T-helper 1 cell (primary cell): ENCODE measurements at regions not wholly inside any gene's neighbourhood (a gene's known extent, or its start where the extent isn't known, plus 50 kb on each side); places are given as distances from the start of the nearest gene placed in this dataset.
A peak's percentile ranks its signal among the peaks of the same experiment; 100 is the strongest.
"Not testable (repeated sequence)": the region's sequence is repeated elsewhere in the genome, so short reads cannot be mapped to it uniquely, and the experiment has no call there.

ENCODE experiments used
- DNase-seq, 5 donors: peaks; one replicate each; pipeline ENCODE4 v3.0.0-alpha.2; 2012 to 2020

DNA sequence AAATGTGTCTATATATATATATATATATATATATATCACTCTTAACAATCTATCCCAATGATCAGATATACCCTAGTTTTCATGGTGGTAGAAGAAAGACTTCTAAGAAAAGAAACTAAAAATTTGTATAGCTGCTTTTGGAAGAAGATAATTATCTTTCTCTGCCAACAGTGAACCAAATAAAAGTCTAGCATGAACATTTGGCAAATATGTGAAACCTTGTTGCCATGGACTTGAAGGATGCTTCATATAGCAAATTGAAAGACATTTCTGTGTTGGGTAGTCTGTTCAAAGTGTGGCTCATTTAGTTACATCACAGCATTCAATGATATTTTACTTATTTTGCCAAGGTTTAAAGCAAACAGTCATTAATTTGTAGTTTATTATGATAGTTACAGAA is 219.9 kb upstream of the NECTIN3 start:
- DNase-seq: no peak

DNA sequence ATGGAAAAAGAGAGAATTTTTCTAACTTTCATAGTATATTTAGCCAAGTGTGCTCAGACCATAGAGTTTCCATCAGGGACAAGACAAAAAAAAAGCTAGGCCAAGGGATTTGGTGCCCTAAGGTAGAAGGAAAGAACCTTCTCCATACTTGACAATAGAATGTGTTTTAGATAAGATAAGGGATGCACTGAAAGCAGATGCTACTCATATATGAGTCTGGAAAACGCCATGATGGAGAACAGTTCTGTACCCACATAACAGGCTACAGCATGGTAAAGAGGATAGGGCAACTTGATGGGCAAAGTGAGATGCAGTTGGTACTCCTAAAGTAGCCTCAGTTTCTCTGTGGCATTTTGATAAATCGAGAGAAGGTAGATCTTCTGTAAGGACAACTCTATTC is 216.4 kb upstream of the NECTIN3 start:
- DNase-seq: no peak

- no peak for DNase-seq
Measured at GRCh38 chr3:110856916-110857315, 214.7 kb upstream of the NECTIN3 start.

- DNase-seq: no peak
Measured at GRCh38 chr3:110858549-110858948, 213.1 kb upstream of the NECTIN3 start.

- no peak for DNase-seq
Measured at GRCh38 chr3:110859336-110859735, 212.3 kb upstream of the NECTIN3 start.

GRCh38 chr3:110859993-110860392 is 211.6 kb upstream of the NECTIN3 start:
- no peak for DNase-seq

DNA sequence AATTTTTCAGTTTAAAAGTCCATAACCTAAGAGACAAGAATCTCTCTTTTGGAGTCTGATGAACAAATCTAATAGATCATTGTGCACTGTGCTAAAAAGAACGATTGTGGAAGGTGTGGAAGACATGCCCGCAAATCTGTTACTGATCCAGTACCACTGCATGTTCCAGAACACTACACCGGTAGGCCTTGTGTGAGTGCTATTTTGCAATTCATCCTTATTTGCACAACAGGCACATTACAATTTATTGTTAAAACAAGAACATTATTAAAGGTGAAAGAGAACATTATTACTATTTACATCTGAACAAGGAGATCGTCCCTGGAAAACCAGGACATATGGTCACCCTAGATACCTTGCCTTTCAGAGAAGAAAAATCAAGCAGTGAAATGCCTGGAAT is 205.7 kb upstream of the NECTIN3 start:
- DNase-seq: no peak

DNA sequence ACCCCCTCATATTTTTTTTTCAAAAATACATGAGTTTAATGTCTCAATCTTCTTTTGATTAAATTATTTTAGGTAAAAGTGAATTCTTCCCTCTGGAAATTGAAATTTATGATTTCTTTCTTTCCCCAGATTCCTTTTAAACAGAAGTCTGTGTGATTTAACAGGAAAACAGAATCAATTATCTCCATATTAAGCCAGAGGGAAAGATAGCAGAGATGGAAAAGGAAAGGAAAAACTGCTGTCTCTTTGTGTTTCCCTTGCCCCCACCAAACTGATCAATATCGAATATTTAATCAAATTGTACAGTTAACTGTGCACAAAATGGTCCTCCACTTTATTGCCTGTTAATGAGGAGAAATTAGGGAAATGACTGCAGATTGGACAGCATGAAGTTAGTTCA is 203.5 kb upstream of the NECTIN3 start:
- no peak for DNase-seq

GRCh38 chr3:110869736-110870135 is 201.9 kb upstream of the NECTIN3 start:
- DNase-seq: no peak

DNA sequence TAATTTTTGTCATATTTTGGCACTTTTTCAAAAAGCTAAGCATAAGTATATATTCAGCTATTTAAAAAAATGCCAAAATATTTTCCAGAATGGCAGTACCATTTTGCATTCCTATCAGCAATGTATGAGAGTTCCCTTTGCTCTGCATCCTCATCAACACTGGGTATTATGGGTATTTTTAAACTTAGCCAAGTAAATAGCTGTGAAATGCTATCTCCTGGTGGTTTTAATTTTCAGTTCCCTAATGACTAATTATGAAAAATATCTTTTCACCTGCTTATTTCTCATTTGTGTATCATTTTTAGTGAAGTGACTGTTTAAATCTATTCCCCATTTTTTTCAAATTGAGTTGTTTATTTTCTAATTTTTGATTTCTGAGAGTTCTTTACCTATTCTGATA is 199.7 kb upstream of the NECTIN3 start:
- no peak for DNase-seq

DNA sequence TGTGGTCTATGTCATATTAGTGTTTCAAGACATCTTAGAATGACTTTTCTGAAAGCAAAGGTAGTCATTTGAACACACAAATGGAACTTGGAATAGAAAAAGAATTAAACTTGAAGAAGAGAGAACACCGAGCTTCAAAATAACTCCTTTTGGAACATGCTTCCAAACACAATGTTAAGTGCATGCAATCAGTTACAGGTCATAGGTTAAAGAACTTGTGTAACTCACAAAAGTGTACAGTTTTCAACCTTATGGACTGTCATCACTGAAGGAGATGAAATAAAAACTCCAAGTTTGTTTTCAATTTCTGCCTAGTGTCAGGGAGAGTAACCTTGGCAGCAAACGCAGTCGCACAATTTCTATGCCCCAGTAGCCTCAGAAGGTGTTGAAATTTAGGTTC is 192.9 kb upstream of the NECTIN3 start:
- no peak for DNase-seq

DNA sequence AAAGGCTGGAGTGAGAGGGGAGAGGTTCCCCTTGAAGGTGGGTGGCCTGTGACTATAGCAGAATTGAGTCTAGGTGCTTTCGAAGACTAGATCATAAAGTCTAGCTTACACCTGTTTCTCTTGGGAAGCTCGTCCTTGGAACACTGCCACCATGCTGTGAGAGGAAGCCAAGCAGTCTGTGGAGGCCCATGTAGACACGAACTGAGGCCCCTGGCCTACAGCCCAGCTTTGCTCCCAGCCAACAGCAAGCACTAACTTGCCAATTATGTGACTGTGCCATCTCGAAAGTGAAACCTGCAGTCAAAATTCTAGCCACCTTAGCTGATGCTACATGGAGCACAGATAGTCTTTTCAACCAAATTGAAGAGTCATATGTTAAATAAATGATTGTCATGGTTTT is 190.5 kb upstream of the NECTIN3 start:
- DNase-seq: peak in 1 of 5 donors; percentile 12

GRCh38 chr3:110886222-110886893 is 185.3 kb upstream of the NECTIN3 start:
- DNase-seq: no peak

DNA sequence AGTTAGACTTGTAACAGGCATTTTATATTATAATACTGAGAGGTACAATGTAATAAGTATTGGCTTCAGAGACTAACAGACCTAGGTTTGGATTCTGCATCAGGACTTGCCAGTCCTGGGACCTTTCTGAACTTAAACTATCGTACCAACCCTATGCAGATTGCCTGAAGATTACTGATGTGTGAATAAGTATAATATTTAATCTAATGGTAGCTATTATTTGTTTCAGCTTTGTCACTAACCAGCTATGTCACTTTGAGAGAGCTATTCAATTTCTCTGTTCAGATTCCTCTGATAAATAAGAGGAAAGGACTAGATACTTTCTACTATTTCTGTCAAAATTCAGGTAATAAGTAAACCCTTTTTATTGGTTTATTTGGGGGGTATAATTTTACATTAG is 184.4 kb upstream of the NECTIN3 start:
- no peak for DNase-seq

DNA sequence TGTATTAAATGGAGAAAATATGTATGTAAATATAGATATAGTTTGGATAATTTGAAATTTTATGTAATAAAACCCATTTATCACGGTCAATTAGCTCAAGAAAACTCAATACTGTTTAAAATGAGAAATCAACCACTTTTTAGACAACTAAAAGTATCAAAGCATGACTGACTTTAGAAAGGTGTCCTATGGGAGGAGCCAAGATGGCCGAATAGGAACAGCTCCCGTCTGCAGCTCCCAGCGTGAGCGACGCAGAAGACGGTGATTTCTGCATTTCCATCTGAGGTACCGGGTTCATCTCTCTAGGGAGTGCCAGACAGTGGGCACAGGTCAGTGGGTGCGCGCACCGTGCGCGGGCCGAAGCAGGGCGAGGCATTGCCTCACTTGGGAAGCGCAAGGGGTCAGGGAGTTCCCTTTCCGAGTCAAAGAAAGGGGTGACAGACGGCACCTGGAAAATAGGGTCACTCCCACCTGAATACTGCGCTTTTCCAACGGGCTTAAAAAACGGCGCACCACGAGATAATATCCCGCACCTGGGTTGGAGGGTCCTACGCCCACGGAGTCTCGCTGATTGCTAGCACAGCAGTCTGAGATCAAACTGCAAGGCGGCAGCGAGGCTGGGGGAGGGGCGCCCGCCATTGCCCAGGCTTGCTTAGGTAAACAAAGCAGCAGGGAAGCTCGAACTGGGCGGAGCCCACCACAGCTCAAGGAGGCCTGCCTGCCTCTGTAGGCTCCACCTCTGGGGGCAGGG is 182.8 kb upstream of the NECTIN3 start:
- not testable (repeated sequence) for DNase-seq

DNA sequence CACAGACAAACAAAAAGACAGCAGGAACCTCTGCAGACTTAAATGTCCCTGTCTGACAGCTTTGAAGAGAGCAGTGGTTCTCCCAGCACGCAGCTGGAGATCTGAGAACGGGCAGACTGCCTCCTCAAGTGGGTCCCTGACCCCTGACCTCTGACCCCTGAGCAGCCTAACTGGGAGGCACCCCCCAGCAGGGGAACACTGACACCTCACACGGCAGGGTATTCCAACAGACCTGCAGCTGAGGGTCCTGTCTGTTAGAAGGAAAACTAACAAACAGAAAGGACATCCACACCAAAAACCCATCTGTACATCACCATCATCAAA is 182.3 kb upstream of the NECTIN3 start:
- not testable (repeated sequence) for DNase-seq

- no peak for DNase-seq
Measured at GRCh38 chr3:110894574-110894973, 177.0 kb upstream of the NECTIN3 start.

- DNase-seq: no peak
Measured at GRCh38 chr3:110895054-110895453, 176.6 kb upstream of the NECTIN3 start.

GRCh38 chr3:110897046-110897445 is 174.6 kb upstream of the NECTIN3 start:
- DNase-seq: no peak

DNA sequence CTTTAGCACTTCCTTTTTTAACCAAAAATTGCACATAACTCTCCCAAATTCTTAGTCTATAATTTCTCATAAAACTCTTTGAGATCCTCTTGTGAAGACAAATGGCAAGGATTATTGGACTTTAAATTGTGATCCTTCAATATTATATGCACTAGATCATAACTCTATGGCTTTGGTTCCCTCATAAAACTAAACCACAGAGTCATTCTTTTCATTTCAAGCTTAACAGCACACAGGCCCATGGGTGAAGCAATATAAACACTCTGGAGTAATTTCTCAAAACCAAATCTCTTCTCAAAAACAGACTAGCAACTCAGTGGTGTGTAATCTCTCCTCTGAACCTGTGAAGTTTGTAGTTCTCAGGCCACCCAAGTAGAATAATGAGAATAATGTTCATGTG is 171.0 kb upstream of the NECTIN3 start:
- DNase-seq: no peak

GRCh38 chr3:110901536-110901935 is 170.1 kb upstream of the NECTIN3 start:
- no peak for DNase-seq

GRCh38 chr3:110902453-110903085 is 169.0 kb upstream of the NECTIN3 start:
- DNase-seq: no peak

DNA sequence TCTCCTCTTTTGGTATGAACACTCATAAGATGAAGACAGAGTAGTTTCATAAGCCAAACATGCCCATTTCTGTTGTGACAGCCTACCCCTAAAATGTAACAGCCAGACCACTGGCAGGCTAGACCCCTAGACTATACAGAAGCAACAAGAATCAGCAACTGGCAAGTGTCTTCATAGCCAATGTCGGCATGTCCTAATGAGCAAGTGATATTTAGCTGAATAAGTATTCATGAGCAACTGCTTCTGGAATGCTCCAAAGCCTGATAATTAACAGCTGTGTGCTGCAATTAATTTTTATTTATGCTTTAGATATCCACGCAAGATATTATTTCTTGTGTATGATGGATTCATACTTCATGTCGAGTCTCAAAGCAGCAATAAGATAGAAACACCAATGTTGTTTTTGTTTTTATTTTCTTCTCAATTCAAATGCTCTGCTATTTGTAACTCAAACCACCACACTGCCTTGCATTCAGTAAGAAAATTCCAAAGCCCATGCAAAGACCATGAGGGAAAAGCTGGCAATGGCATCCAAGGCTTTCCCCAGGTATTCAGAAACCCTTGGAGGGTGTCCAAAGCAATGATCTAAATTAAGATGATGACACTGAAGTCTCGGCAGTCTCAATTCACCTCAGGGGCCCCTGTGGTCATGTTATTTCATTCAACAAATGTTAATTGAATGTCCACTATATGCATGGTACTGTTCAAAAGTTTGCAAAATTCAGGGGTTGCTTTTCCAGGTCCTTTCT is 167.7 kb upstream of the NECTIN3 start:
- no peak for DNase-seq

DNA sequence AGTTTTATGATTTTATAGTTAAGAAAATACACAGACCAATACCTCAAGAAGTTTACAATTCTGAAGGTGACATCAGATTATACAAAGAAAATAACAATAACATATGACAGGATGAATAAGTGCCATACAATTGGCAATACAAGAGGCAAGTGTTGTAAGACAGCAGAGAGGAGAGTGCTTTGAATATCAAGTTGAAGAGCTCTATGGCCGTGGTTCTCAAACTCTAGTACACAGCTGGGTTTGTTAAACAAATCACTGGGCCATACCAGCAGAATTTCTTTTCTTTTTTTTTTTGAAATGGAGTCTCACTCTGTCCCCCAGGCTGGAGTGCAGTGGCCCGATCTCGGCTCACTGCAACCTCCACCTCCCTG is 167.1 kb upstream of the NECTIN3 start:
- DNase-seq: no peak
